Small intestine (tissue), 7 donors: ENCODE measurements at regions not wholly inside any gene's neighbourhood (a gene's known extent, or its start where the extent isn't known, plus 50 kb on each side); places are given as distances from the start of the nearest gene placed in this dataset.
A peak's percentile ranks its signal among the peaks of the same experiment; 100 is the strongest.

Experiments used
- DNase-seq, 2 donors: peaks; one replicate each; pipeline versions ENCODE4 v3.0.0 to v3.0.0-alpha.2; 2013
- FAIRE-seq: peaks from 2 replicates; lab custom pipeline; 2012; peaks lifted over from hg19 to GRCh38; lab: Jason Lieb, UNC
- H3K27ac ChIP-seq, 3 donors: one replicate each; pipeline ENCODE4 v1.5.1; 2013; ENCODE audit warnings: low read length in 2 of 3, mild to moderate bottlenecking in 2 of 3, control low read depth in 1 of 3, inconsistent platforms in 1 of 3, low read depth in 1 of 3, moderate library complexity in 1 of 3
- H3K27me3 ChIP-seq, 3 donors: one replicate each; pipeline ENCODE4 v1.6.1; 2013; ENCODE audit warnings: low read length in 3 of 3, inconsistent platforms in 1 of 3; ENCODE audit not compliant: control insufficient read depth in 3 of 3, insufficient read depth in 3 of 3
- H3K36me3 ChIP-seq, 3 donors: one replicate each; pipeline ENCODE4 v1.6.1; 2013; ENCODE audit warnings: low read length in 3 of 3, inconsistent platforms in 1 of 3, low read depth in 1 of 3, mild to moderate bottlenecking in 1 of 3, moderate library complexity in 1 of 3; ENCODE audit not compliant: control insufficient read depth in 3 of 3, insufficient read depth in 2 of 3
- H3K4me1 ChIP-seq, 3 donors: one replicate each; pipeline ENCODE4 v1.6.1; 2013; ENCODE audit warnings: low read length in 2 of 3, inconsistent platforms in 1 of 3, low read depth in 1 of 3, mild to moderate bottlenecking in 1 of 3, moderate library complexity in 1 of 3; ENCODE audit not compliant: control insufficient read depth in 3 of 3, insufficient read depth in 2 of 3
- H3K4me3 ChIP-seq, 3 donors: one replicate each; pipeline ENCODE4 v1.5.1; 2013; ENCODE audit warnings: low read length in 3 of 3, control low read depth in 1 of 3, inconsistent platforms in 1 of 3, low read depth in 1 of 3, mild to moderate bottlenecking in 1 of 3, moderate library complexity in 1 of 3
- H3K9me3 ChIP-seq, 2 donors: one replicate each; pipeline ENCODE4 v1.6.1; 2013; ENCODE audit warnings: low read depth in 1 of 2, low read length in 1 of 2; ENCODE audit not compliant: control insufficient read depth in 2 of 2, insufficient read depth in 1 of 2
- WGBS, 3 donors: extraction: QIAGEN DNeasy Blood & Tissue Kit; methylation state at CpG; one replicate each; pipeline ENCODE4 v1.1.7; 2013; 5-methylcytosine and 5-hydroxymethylcytosine counted together
- donor health status: healthy with polysubstance abuse.
- donor health status: control.
- donor health status: control.
- donor health status: Bipolar disorder and iron deficiency.
- donor health status: healthy.

DNA sequence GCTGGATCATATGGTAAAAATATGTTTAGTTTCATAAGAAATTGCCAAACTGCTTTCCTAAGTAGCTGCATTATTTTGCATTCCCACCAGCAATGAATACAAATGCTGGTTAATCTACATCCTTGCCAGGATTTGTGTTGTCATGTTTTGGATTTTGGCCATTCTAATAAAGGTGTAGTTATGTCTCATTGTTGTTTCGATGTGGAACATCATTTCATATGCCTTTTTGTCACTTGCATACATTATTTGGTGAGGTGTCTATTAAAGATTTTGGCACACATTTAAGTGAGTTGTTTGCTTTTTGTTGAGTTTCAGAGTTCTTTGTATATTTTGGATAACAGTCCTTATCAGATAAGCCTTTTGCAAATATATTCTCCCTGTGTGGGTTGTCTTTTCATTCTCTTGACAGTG, 299.2 kb upstream of the TFPI start:
- H3K27me3 ChIP-seq: no peaks in the 10 kb centered on the region
- H3K4me3 ChIP-seq: no peak overlapping the region
- no peak for DNase-seq
- no peak for FAIRE-seq
- no peaks in the 10 kb centered on the region for H3K36me3 ChIP-seq
- WGBS, 3 donors: 75 to 85% (median 81%) methylated on average over 1 of the region's 1 CpG
- no peak overlapping the region for H3K27ac ChIP-seq
- no peaks in the 10 kb centered on the region for H3K4me1 ChIP-seq
- H3K9me3 ChIP-seq: no peaks in the 10 kb centered on the region

DNA sequence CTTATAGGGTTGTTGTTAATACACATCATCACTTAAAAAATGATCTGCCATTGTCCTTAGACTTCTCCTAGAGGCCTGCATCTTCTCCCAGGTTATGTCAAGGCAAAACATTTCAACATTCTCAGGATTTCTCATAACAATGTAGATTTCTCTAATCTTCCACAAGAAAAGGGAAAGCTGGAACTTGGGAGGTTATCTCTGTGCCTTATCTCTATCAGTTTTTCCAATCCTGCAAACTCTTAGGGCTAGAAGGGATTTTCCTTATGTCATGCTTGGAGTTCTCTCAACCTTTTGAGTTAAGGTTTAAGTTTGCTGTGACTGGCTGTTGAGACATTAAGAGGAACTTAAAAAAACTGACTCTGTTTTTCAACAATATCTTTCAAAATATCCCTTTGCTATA, 300.6 kb upstream of the TFPI start:
- FAIRE-seq: no peak

DNA sequence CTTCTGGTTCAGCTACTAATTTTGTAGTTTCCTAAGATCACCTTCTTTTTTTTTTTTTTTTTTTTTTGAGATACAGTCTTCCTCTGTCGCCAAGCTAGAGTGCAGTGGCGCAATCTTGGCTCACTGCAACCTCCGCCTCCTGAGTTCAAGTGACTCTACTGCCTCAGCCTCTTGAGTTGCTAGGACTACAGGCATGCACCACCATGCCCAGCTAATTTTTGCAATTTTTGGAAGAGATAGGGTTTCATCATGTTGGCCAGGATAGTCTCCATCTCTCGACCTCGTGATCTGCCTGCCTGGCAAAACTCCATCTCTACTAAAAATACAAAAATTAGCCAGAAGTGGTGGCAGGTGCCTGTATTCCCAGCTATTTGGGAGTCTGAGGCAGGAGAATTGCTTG, 301.5 kb upstream of the TFPI start:
- no peaks in the 10 kb centered on the region for H3K4me1 ChIP-seq
- H3K27me3 ChIP-seq: no peaks in the 10 kb centered on the region
- FAIRE-seq (no peak), DNase-seq (no peak)
- no peaks in the 10 kb centered on the region for H3K36me3 ChIP-seq
- 87 to 93% (median 93%) methylated on average over 5 of the region's 5 CpGs for WGBS, 3 donors
- H3K27ac ChIP-seq: no peak overlapping the region
- H3K4me3 ChIP-seq: no peak overlapping the region
- no peaks in the 10 kb centered on the region for H3K9me3 ChIP-seq

More for the DNA sequence above, 300.6 kb upstream of the TFPI start:
- DNase-seq: no peak
- no peak overlapping the region for H3K27ac ChIP-seq
- H3K36me3 ChIP-seq: no peaks in the 10 kb centered on the region
- no peaks in the 10 kb centered on the region for H3K4me1 ChIP-seq
- H3K4me3 ChIP-seq: no peak overlapping the region
- H3K9me3 ChIP-seq: no peaks in the 10 kb centered on the region
- H3K27me3 ChIP-seq: no peaks in the 10 kb centered on the region

DNA sequence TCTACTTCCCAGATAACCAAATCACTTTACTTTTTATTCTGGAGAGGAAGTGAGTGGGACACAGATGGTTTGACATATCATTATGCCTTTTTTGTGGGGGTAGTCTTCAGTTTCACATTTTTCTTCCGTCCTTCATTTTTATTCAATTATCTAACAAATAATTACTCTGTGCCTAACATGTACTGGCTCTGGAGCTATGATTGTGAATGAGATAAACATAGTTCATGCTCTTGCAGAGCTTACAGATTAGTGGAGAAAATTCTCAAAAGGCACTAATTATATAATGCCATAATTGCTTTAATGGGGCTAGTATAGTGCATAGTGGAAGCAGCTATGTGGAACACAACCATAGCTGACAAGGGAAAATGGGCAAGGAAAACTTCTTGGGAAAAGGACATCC, 303.6 kb upstream of the TFPI start:
- Histone ChIP-seq H3K9me3 (no peaks in the 10 kb centered on the region), H3K27me3 (no peaks in the 10 kb centered on the region), H3K4me3 (no peak overlapping the region), H3K27ac (no peak overlapping the region), H3K36me3 (no peaks in the 10 kb centered on the region), H3K4me1 (no peaks in the 10 kb centered on the region)
- FAIRE-seq: no peak
- DNase-seq: no peak
- 62 to 78% (median 65%) methylated on average over 1 of the region's 1 CpG for WGBS, 3 donors

DNA sequence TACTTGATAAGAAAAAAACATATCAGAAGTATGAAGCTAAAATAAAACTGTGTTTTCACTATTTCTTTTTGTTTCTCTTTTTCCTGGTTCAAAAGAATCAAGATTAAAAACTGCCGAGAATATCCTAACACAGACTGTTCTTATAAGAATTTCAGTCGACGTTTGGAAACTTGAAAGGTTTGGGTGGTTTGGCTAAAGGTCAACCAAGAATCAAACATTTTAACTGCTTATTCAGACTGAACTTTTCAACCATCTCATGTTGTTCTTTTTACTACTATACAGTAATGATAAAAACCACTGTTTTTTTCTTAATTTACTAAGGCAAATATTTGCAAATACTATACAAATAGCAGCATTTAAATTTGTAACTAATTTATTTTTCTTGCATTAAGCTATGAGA, 308.5 kb upstream of the TFPI start:
- H3K27me3 ChIP-seq: no peaks in the 10 kb centered on the region
- peaks cover 0 to 5% of the 10 kb centered on the region in 2 donors for H3K9me3 ChIP-seq
- no peak overlapping the region for H3K27ac ChIP-seq
- 6 to 30% (median 26%) methylated on average over 3 of the region's 3 CpGs for WGBS, 3 donors
- H3K4me3 ChIP-seq: no peak overlapping the region
- H3K4me1 ChIP-seq: no peaks in the 10 kb centered on the region
- FAIRE-seq (no peak), DNase-seq (no peak)
- H3K36me3 ChIP-seq: no peaks in the 10 kb centered on the region

DNA sequence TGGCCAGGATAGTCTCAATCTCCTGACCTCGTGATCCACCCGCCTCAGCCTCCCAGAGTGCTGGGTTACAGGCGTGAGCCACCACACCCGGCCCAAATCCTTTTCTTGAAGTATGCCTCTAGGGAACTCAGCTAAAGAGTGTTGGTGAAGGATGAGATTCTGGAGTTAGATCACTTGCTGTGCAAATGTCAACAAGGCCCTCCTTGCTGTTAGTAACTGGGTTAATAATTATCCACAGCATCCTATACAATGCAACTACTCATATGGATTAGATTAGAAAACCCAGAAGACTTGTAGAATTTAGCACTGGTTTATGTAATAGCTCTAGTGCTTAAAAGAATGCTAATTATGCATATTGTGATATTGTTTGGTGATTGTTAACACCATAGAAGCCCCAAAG, 310.8 kb upstream of the TFPI start:
- H3K27me3 ChIP-seq: no peaks in the 10 kb centered on the region
- H3K9me3 ChIP-seq: peaks cover 0 to 5% of the 10 kb centered on the region in 2 donors
- no peak overlapping the region for H3K4me3 ChIP-seq
- FAIRE-seq (no peak), DNase-seq (peak in 1 of 2 donors; percentile 16)
- H3K27ac ChIP-seq: no peak overlapping the region
- H3K36me3 ChIP-seq: no peaks in the 10 kb centered on the region
- WGBS, 3 donors: 89 to 92% (median 90%) methylated on average over 4 of the region's 4 CpGs
- H3K4me1 ChIP-seq: no peaks in the 10 kb centered on the region

DNA sequence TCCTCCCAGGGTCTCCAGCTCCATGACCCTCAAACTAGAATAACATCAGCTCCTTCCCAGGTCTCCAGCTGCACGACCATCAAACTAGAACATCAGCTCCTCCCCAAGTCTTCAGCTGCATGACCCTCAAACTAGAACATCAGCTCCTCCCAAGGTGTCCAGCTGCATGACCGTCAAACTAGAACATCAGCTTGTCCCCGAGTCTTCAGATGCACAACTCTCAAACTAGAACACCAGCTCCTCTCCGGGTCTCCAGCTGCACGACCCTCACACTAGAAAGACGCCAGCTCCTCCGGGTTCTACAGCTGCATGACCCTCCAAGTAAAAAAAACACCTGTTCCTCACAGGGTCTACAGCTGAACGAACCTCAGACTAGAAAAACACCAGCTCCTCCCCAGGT, 312.9 kb upstream of the TFPI start:
- 89 to 92% (median 90%) methylated on average over 8 of the region's 8 CpGs for WGBS, 3 donors
- H3K36me3 ChIP-seq: no peaks in the 10 kb centered on the region
- H3K9me3 ChIP-seq: peaks cover 0 to 5% of the 10 kb centered on the region in 2 donors
- no peaks in the 10 kb centered on the region for H3K27me3 ChIP-seq
- no peak overlapping the region for H3K27ac ChIP-seq
- no peak for FAIRE-seq
- no peak for DNase-seq
- no peaks in the 10 kb centered on the region for H3K4me1 ChIP-seq
- H3K4me3 ChIP-seq: no peak overlapping the region

DNA sequence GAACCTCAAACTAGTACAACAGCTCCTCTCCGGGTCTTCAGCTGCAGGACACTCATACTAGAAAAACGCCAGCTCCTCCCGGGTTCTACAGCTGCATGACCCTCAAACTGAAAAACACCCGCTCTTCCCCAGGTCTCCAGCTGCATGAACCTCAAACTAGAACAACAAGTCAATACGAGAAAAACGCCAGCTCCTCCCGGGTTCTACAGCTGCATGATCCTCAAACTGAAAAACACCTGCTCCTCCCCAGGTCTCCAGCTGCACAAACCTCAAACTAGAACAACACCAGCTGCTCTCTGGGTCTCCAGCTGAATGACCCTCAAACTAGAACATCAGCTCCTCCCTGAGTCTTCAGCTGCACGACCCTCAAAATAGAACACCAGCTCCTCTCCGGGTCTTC, 315.0 kb upstream of the TFPI start:
- WGBS, 3 donors: 52 to 76% (median 69%) methylated on average over 9 of the region's 9 CpGs
- H3K9me3 ChIP-seq: peaks cover 0 to 5% of the 10 kb centered on the region in 2 donors
- H3K4me1 ChIP-seq: peaks cover 0 to 3% (median 0%) of the 10 kb centered on the region in 3 donors
- FAIRE-seq (no peak), DNase-seq (no peak)
- H3K27ac ChIP-seq: no peak overlapping the region
- H3K27me3 ChIP-seq: no peaks in the 10 kb centered on the region
- no peaks in the 10 kb centered on the region for H3K36me3 ChIP-seq
- H3K4me3 ChIP-seq: no peak overlapping the region

DNA sequence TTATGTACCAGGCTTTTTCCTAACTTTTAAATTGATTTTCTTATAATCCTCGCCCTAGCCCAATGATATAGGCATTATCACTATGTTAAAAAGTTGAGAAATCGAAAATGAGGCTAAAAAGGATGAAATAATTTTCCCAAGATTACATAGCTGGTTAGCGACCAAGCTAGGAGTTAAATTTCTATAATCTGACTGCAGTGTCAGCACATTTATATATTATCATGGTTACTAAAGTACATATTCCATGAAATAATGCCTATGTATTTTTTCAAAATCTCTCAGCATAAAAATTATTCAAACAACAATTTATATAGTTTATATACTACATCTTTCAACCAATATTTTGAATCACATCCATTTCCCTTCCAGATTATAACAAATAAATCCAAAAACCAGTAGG, 317.3 kb upstream of the TFPI start:
- Histone ChIP-seq H3K9me3 (peaks cover 0 to 5% of the 10 kb centered on the region in 2 donors), H3K36me3 (no peaks in the 10 kb centered on the region), H3K4me1 (peaks cover 0 to 4% (median 0%) of the 10 kb centered on the region in 3 donors), H3K4me3 (no peak overlapping the region), H3K27ac (no peak overlapping the region), H3K27me3 (no peaks in the 10 kb centered on the region)
- 71 to 85% (median 82%) methylated on average over 3 of the region's 3 CpGs for WGBS, 3 donors
- DNase-seq (no peak), FAIRE-seq (no peak)
